ENCODE measurements at regions not wholly inside any gene's neighbourhood (a gene's known extent, or its start where the extent isn't known, plus 50 kb on each side); places are given as distances from the start of the nearest gene placed in this dataset.

DNA sequence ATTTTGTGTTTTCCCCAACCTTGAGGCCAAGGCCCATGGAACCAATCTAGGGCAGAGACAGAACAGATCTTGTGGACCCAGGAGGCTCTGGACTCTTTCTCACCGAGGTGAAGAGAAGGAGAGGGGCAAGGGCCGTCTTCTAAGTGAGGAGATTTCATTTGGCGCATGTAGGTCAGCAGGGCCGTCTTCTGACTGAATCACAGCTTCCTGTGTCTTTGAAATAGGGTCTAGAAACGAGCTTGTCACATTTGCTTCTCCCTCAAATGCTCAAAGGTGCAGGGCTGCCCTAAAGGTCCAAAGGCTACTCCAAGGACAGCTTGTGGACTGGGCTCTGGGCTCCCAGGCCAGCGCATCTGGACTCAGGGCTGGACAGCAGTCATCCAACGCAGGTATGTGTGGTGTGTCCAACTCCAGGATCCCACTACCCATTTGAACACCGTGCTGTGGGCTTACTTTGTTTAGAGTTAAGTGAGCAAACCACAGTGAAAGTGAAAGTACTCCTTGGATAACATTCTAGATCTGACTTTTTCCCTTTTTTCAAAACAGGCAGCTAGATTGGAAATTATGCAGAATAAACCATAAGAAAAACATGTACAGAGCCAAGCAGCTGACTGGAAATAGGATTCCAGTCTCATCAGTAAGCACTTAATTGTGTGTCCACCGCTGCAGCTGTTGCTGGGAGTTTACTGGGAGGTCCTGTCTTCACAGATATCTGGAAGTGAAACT is 357.0 kb downstream of the GADD45G start:
- TF ChIP-seq EED (IDR thresholded peaks at IDR 0.05; ENCODE audit: low read depth) (peak; percentile 57), KAT2A (conservative IDR thresholded peaks at IDR 0.05; ENCODE audit: control insufficient read depth, low read depth, low read length) (no peak), HDAC6 (IDR thresholded peaks at IDR 0.05; ENCODE audit: unreplicated experiment) (no peak), JUNB (IDR thresholded peaks at IDR 0.05) (peak; percentile 37; the same call in 1 of the 2 replicates), BCL11A (IDR thresholded peaks at IDR 0.05; ENCODE audit: low read depth, low read length) (no peak), NBN (IDR thresholded peaks at IDR 0.05) (no peak), ZNF24 (IDR thresholded peaks at IDR 0.05) (no peak), BRCA1 (IDR thresholded peaks at IDR 0.05; ENCODE audit: low read depth, low read length) (no peak), RUNX3 (IDR thresholded peaks at IDR 0.05; ENCODE audit: low read length) (peak; percentile 62)
- ATAC-seq (no peak), FAIRE-seq (no peak), DNase-seq (ENCODE audit: low read depth, low spot score) (no peak)
- Histone ChIP-seq H3K4me1 (ENCODE audit: control insufficient read depth, insufficient read depth, low read length) (no peaks in the 10 kb centered on the region; the same call in 1 of the 2 replicates), H3K9me3 (replicated peaks; ENCODE audit: control insufficient read depth, insufficient read depth, low read length) (no peaks in the 10 kb centered on the region), H4K20me1 (ENCODE audit: control insufficient read depth, insufficient read depth) (no peaks in the 10 kb centered on the region), H3K27me3 (replicated peaks in 1 of 2; ENCODE audit: control insufficient read depth in 2 of 2, insufficient read depth in 2 of 2, low read length in 1 of 2) (no peaks in the 10 kb centered on the region; a peak in 1 of 4 replicates), H3K4me2 (ENCODE audit: control insufficient read depth, insufficient read depth) (no peak overlapping the region), H3K9ac (ENCODE audit: control insufficient read depth, insufficient read depth, low read length) (no peak overlapping the region), H2AFZ (ENCODE audit: control insufficient read depth, low read depth, low read length) (no peak overlapping the region), H3K36me3 (ENCODE audit: control insufficient read depth in 2 of 2, insufficient read depth in 2 of 2, low read length in 1 of 2) (no peaks in the 10 kb centered on the region), H3K27ac (ENCODE audit: control insufficient read depth, insufficient read depth) (no peak overlapping the region), H3K79me2 (ENCODE audit: control insufficient read depth, insufficient read depth, low read length) (no peaks in the 10 kb centered on the region), H3K4me3 (no peak overlapping the region)
- WGBS (ENCODE audit: insufficient coverage, insufficient replicate concordance, low lambda C conversion rate, missing lambda C conversion rate), result 13% methylated on average over 9 of the region's 9 CpGs
- ChIA-PET RAD21 (ENCODE audit: unreplicated experiment) (interaction anchor here (0.9 kb wide), 1 partner anchor 359 kb away, joined by 3 read pairs; no protein-coding TSS in a partner anchor), POLR2A (no interaction called here), CTCF (interaction anchor here (0.7 kb wide), 1 partner anchor 632 kb away, joined by 3 read pairs; no protein-coding TSS in a partner anchor), SMC1A (ENCODE audit: uncharacterized antibody, unreplicated experiment) (interaction anchor here (0.9 kb wide), 1 partner anchor 17 kb away, joined by 3 read pairs; no protein-coding TSS in a partner anchor)
- no TSS peak for BruUV-seq (replicated peaks)
- intact Hi-C loops (cut with micrococcal nuclease; ENCODE audit: unreplicated experiment), result no loop called here
- in situ Hi-C loops (cut with MboI), result no loop called here

DNA sequence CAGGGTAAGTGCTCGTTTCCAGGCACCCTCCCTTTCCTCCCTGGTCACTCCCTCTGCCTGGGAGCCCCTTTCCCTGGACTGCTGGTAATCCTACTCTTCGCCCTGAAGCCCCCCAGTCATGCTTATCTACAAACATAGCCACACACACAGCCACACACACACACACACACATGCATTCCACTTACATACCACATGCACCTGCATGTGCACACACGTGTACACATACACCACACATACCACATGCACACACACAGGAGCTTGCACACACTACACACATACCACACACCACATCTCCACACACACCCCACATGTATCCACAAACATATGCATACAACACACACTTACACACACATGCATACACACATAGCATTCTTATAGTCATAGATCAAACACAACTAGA is 358.5 kb downstream of the GADD45G start:
- no peak overlapping the region for H3K27ac ChIP-seq (ENCODE audit: control insufficient read depth, insufficient read depth)
- ATAC-seq (no peak), FAIRE-seq (no peak), DNase-seq (ENCODE audit: low read depth, low spot score) (no peak)
- in situ Hi-C loops (cut with MboI) (no loop called here), intact Hi-C loops (cut with micrococcal nuclease; ENCODE audit: unreplicated experiment) (no loop called here)
- POLR2A ChIA-PET, result no interaction called here
- RAD21 ChIA-PET (ENCODE audit: unreplicated experiment), result no interaction called here
- H3K9me3 ChIP-seq (replicated peaks; ENCODE audit: control insufficient read depth, insufficient read depth, low read length), result no peaks in the 10 kb centered on the region
- SMC1A ChIA-PET (ENCODE audit: uncharacterized antibody, unreplicated experiment), result no interaction called here
- H3K4me1 ChIP-seq (ENCODE audit: control insufficient read depth, insufficient read depth, low read length), result no peaks in the 10 kb centered on the region; the same call in 1 of the 2 replicates
- no peak overlapping the region for H3K4me3 ChIP-seq
- no TSS peak for BruUV-seq (replicated peaks)
- H3K36me3 ChIP-seq (ENCODE audit: control insufficient read depth in 2 of 2, insufficient read depth in 2 of 2, low read length in 1 of 2), result no peaks in the 10 kb centered on the region
- WGBS (ENCODE audit: insufficient coverage, insufficient replicate concordance, low lambda C conversion rate, missing lambda C conversion rate), result 2% methylated on average over 3 of the region's 3 CpGs
- H2AFZ ChIP-seq (ENCODE audit: control insufficient read depth, low read depth, low read length), result no peak overlapping the region
- H3K79me2 ChIP-seq (ENCODE audit: control insufficient read depth, insufficient read depth, low read length), result no peaks in the 10 kb centered on the region
- CTCF ChIA-PET, result no interaction called here
- H4K20me1 ChIP-seq (ENCODE audit: control insufficient read depth, insufficient read depth), result no peaks in the 10 kb centered on the region
- no peaks in the 10 kb centered on the region; a peak in 1 of 4 replicates for H3K27me3 ChIP-seq (replicated peaks in 1 of 2; ENCODE audit: control insufficient read depth in 2 of 2, insufficient read depth in 2 of 2, low read length in 1 of 2)
- H3K4me2 ChIP-seq (ENCODE audit: control insufficient read depth, insufficient read depth), result no peak overlapping the region
- no peak overlapping the region for H3K9ac ChIP-seq (ENCODE audit: control insufficient read depth, insufficient read depth, low read length)
- no peak for TF ChIP-seq SP1 (IDR thresholded peaks at IDR 0.05; ENCODE audit: low read depth, low read length)
- no peak for TF ChIP-seq CREM (IDR thresholded peaks at IDR 0.05; ENCODE audit: low read depth)
- TF ChIP-seq ESRRA (IDR thresholded peaks at IDR 0.05; ENCODE audit: low read length), result no peak
- TF ChIP-seq NR2F1 (conservative IDR thresholded peaks at IDR 0.05), result no peak
- TF ChIP-seq SUPT20H (IDR thresholded peaks at IDR 0.05; ENCODE audit: borderline replicate concordance, control insufficient read depth, low read depth, low read length), result no peak
- TF ChIP-seq FOXM1 (IDR thresholded peaks at IDR 0.05; ENCODE audit: low read depth, low read length), result no peak
- no peak for TF ChIP-seq JUNB (IDR thresholded peaks at IDR 0.05)
- TF ChIP-seq WRNIP1 (IDR thresholded peaks at IDR 0.05; ENCODE audit: borderline replicate concordance, low read depth, low read length), result no peak
- no peak for TF ChIP-seq CBX5 (IDR thresholded peaks at IDR 0.05; ENCODE audit: low read depth)
- TF ChIP-seq NFYB (IDR thresholded peaks at IDR 0.05; ENCODE audit: insufficient read depth, low read depth, low read length), result no peak
- no peak for TF ChIP-seq HCFC1 (IDR thresholded peaks at IDR 0.05; ENCODE audit: low read length)
- no peak for TF ChIP-seq EED (IDR thresholded peaks at IDR 0.05; ENCODE audit: low read depth)
- TF ChIP-seq SMC3 (IDR thresholded peaks at IDR 0.05; ENCODE audit: borderline replicate concordance, low read length), result no peak
- no peak for TF ChIP-seq MTA3 (IDR thresholded peaks at IDR 0.05; ENCODE audit: borderline replicate concordance, low read length)
- no peak for TF ChIP-seq STAT1 (conservative IDR thresholded peaks at IDR 0.05)
- no peak for TF ChIP-seq BCL11A (IDR thresholded peaks at IDR 0.05; ENCODE audit: low read depth, low read length)
- TF ChIP-seq POLR2A (IDR thresholded peaks at IDR 0.05; ENCODE audit: low read depth, low read length), result no peak
